Type B pancreatic cell (in vitro differentiated cells): ENCODE measurements at regions not wholly inside any gene's neighbourhood (a gene's known extent, or its start where the extent isn't known, plus 50 kb on each side); places are given as distances from the start of the nearest gene placed in this dataset.
"Not testable (repeated sequence)": the region's sequence is repeated elsewhere in the genome, so short reads cannot be mapped to it uniquely, and the experiment has no call there.

Source experiments
- DNase-seq: peaks from one replicate; pipeline ENCODE4 v3.0.0; 2021; ENCODE audit warnings: mixed read lengths; ENCODE audit not compliant: unreplicated experiment; ENCODE audit errors: extremely low spot score
- H3K27ac Mint-ChIP-seq: 2 replicates; pipeline ENCODE4 v1.8.0; 2021; ENCODE audit warnings: mild to moderate bottlenecking, mixed read lengths
- H3K27me3 Mint-ChIP-seq: 2 replicates; pipeline ENCODE4 v1.8.0; 2021; ENCODE audit warnings: mixed read lengths
- H3K36me3 Mint-ChIP-seq: 2 replicates; pipeline ENCODE4 v1.8.0; 2021; ENCODE audit warnings: mixed read lengths
- H3K4me1 Mint-ChIP-seq: one replicate; pipeline ENCODE4 v1.8.0; 2021; ENCODE audit warnings: mixed read lengths; ENCODE audit not compliant: unreplicated experiment
- H3K4me3 Mint-ChIP-seq: 2 replicates; pipeline ENCODE4 v1.8.0; 2021; ENCODE audit warnings: mild to moderate bottlenecking, mixed read lengths
- H3K9me3 Mint-ChIP-seq: 2 replicates; pipeline ENCODE4 v1.8.0; 2021; ENCODE audit warnings: mixed read lengths
- TF ChIP-seq, protein P1 (sequence below): fragments of 200-600 bp; sonication (generic); conservative IDR thresholded peaks from 2 replicates; pipeline ENCODE4 v1.5.0; 2021; ENCODE audit warnings: antibody characterized with exemption, mild to moderate bottlenecking

DNA sequence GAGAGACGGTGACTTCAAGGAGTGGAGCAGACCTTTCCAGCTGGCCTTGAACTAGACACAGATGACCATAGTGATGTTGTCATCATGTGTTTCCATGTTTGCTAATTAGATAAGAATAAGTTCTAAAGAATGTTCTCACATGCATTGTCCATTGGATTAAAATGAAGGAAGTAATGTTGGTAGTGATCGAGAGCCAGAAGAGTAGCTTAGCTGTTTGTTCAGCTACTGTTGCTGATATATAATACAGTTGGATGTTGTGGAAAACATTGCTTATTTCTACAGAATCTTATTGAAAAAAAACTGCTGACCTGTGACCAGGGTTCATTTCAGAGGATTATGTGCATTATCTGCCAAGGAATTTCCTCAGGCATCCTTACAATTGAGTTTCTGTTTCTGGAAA is 249.1 kb upstream of the POGK start:
- no peaks in the 10 kb centered on the region for H3K36me3 Mint-ChIP-seq
- no peaks in the 10 kb centered on the region for H3K4me1 Mint-ChIP-seq
- no peak for DNase-seq
- no peaks in the 10 kb centered on the region for H3K27me3 Mint-ChIP-seq
- no peak overlapping the region for H3K4me3 Mint-ChIP-seq
- no peaks in the 10 kb centered on the region for H3K9me3 Mint-ChIP-seq
- H3K27ac Mint-ChIP-seq: no peak overlapping the region
- TF ChIP-seq, protein P1, sequence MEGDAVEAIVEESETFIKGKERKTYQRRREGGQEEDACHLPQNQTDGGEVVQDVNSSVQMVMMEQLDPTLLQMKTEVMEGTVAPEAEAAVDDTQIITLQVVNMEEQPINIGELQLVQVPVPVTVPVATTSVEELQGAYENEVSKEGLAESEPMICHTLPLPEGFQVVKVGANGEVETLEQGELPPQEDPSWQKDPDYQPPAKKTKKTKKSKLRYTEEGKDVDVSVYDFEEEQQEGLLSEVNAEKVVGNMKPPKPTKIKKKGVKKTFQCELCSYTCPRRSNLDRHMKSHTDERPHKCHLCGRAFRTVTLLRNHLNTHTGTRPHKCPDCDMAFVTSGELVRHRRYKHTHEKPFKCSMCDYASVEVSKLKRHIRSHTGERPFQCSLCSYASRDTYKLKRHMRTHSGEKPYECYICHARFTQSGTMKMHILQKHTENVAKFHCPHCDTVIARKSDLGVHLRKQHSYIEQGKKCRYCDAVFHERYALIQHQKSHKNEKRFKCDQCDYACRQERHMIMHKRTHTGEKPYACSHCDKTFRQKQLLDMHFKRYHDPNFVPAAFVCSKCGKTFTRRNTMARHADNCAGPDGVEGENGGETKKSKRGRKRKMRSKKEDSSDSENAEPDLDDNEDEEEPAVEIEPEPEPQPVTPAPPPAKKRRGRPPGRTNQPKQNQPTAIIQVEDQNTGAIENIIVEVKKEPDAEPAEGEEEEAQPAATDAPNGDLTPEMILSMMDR: no peak

DNA sequence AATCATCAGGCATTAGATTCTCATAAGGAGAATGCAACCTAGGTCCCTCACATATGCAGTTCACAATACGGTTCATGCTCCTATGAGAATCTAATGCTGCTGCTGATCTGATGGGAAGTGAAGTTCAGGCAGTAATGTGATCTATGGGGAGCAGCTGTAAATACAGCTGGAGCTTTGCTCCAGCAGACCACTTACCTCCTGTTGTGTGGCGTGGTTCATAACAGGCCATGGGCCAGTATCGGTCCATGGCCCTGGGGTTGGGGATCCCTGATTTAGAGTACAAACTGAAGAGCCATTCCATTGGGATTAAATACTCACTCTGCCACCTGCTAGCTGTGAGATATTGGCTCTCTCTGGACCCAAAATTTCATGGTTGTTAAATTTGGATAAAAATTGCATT is 244.6 kb upstream of the POGK start:
- H3K9me3 Mint-ChIP-seq: no peaks in the 10 kb centered on the region
- no peak overlapping the region for H3K4me3 Mint-ChIP-seq
- H3K4me1 Mint-ChIP-seq: no peaks in the 10 kb centered on the region
- TF ChIP-seq, protein P1: no peak
- DNase-seq: no peak
- no peaks in the 10 kb centered on the region for H3K27me3 Mint-ChIP-seq
- no peak overlapping the region for H3K27ac Mint-ChIP-seq
- H3K36me3 Mint-ChIP-seq: no peaks in the 10 kb centered on the region

DNA sequence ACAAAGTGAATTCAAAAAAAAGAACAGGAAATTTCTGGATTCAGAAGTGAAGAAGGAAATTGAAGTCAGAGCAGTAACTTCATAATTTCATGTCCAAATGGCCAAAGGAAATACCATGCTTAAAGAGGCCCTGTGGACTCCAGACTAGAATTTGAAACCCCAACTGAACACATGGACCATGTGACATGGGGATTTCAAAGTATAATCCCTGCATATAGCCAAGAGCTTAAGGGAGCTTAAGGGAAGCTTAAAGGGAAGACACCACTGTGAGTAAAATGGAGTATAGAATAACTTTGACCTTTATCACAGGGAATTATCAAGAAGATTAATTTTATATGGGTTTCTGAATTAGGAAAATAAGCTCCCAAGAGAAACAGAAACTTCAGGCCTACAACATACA is 241.8 kb upstream of the POGK start:
- TF ChIP-seq, protein P1: no peak
- Mint-ChIP-seq H3K36me3 (no peaks in the 10 kb centered on the region), H3K27me3 (no peaks in the 10 kb centered on the region), H3K9me3 (no peaks in the 10 kb centered on the region), H3K4me3 (no peak overlapping the region), H3K4me1 (no peaks in the 10 kb centered on the region), H3K27ac (no peak overlapping the region)
- no peak for DNase-seq

DNA sequence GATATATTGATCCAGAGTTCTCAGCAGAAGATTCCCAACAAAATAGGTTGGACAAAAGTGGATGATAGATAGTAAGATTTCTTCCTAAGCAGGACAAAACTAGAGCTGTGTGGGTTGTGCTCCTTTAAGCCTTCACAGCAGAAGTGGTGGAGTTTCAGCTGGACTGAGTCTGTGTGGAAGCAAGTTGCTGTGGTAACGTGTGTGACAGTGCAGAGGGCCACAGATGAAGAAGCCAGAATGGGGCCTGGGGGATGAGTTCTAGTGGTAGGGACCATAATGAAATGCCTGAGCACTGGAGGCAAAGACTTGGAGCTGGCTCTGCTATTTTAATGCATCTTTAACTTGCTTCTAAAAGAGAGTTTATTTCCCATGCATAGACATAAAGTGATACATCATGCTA is 238.7 kb upstream of the POGK start:
- H3K27me3 Mint-ChIP-seq: no peaks in the 10 kb centered on the region

DNA sequence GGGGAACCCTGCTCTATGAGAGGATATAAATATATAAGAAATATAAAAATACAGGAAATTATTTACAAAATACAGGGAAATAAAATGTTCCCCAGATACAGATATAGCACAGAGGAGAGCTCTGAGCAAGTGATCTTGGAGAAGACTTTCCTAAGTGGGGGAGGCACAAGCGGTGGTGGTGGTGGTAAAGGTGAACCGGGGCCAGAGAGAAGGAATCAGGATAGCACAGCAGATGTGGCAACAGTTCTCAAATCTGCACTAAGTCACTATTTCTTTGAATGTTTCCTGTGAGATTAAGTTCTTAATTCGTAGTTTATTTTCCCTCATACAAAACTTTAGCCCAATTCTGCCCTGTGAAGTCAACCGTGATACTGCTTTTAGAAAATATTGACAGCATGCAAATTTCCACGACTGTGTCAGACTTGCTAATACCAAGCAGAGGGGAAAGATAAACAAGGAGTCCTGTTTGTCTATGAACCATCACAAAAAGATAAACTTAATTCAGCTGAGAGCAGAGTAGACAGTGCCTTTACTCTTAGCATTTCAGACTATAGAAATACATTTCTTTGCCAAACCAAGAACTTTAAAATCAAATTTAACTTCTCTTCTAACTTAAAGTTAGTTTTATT is 237.5 kb upstream of the POGK start:
- Mint-ChIP-seq H3K27me3 (no peaks in the 10 kb centered on the region), H3K9me3 (no peaks in the 10 kb centered on the region)

More for the DNA sequence above, 238.7 kb upstream of the POGK start:
- H3K9me3 Mint-ChIP-seq: no peaks in the 10 kb centered on the region
- no peak overlapping the region for H3K27ac Mint-ChIP-seq
- no peak overlapping the region for H3K4me3 Mint-ChIP-seq
- H3K36me3 Mint-ChIP-seq: no peaks in the 10 kb centered on the region
- TF ChIP-seq, protein P1: no peak
- DNase-seq: no peak
- H3K4me1 Mint-ChIP-seq: no peaks in the 10 kb centered on the region

DNA sequence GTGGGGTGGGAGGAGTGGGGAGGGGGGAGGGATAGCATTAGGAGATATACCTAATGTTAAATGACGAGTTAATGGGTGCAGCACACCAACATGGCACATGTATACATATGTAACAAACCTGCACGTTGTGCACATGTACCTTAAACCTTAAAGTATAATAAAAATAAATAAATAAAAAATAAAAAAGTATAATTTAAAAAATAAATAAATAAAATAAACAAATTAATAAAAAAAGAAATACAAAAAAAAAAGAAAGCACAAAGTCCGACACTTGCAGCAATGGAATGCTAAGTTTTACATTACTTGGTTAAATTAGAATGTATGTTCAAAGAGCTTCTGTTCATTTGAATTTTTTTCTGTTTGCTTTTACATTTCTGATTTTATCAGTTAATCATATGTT is 236.5 kb upstream of the POGK start:
- not testable (repeated sequence) for H3K27ac Mint-ChIP-seq, H3K27me3 Mint-ChIP-seq, H3K36me3 Mint-ChIP-seq, H3K4me3 Mint-ChIP-seq, H3K4me1 Mint-ChIP-seq, H3K9me3 Mint-ChIP-seq, DNase-seq

More for the DNA sequence above, 237.5 kb upstream of the POGK start:
- H3K27ac Mint-ChIP-seq: no peak overlapping the region
- H3K36me3 Mint-ChIP-seq: no peaks in the 10 kb centered on the region
- no peak for DNase-seq
- TF ChIP-seq, protein P1: no peak
- H3K4me1 Mint-ChIP-seq: no peaks in the 10 kb centered on the region
- H3K4me3 Mint-ChIP-seq: no peak overlapping the region
